ENCODE measurements at regions not wholly inside any gene's neighbourhood (a gene's known extent, or its start where the extent isn't known, plus 50 kb on each side); places are given as distances from the start of the nearest gene placed in this dataset.

DNA sequence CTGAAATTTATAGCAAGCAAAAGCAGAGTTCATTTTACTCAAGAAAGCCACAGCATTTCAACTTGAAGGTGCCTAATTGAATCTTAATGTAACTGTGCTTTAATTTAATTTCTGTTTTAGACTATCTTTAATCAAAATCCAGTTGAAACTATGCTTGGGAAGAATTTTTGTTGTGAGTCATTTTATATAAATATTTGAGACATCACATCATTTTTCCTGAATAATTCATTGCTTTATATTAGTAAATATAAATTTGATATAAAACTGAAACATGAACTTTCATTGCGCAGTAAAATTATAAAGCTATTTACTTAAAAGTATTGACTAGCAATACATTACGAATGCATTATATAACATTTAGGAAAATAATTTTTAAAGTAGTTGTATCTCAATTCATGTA, 1937.1 kb upstream of the CDH9 start:
- TF ChIP-seq GATA3 (IDR thresholded peaks at IDR 0.05; ENCODE audit: low read depth, low read length) (no peak), GATA2 (IDR thresholded peaks at IDR 0.05; ENCODE audit: low read depth, low read length) (no peak)

DNA sequence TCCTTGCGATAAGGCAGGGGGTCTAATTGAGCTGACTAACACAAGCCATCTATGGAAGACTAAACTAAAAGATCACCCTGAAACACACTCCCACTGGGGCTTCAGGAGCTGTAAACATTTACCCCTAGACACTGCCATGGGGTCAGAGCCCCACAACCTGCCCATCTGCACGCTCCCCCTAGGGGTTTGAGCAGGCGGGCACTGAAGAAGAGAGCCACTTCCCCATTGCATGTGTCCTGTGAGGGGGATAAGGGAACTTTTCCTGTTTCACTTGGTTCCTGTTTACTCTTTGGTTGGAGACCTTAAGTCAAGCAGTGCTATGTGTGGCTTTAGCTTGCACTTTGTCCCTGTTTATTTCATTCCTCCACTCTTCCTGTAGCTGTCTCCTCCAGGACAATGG, 1929.5 kb upstream of the CDH9 start:
- TF ChIP-seq GATA2 (IDR thresholded peaks at IDR 0.05; ENCODE audit: low read depth, low read length) (no peak), GATA3 (IDR thresholded peaks at IDR 0.05; ENCODE audit: low read depth, low read length) (no peak)

DNA sequence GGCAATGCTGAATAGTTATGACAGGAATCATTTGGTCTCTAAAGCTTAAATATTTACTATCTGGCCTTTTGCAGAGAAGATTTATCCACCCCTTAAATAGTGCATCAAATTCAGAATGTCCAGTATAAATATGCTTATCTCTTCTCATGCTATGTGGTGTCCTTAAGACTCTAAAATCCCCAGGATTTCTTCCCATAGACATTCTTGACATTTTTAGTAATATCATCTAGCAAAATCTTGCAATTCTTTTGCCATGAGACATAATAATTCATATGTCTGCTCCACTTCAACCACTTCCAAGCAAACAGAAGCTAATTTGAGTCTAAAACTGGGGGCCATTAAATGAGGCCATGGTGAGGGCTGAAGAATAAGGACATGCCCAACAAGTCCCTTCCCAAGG, 1923.4 kb upstream of the CDH9 start:
- TF ChIP-seq GATA3 (IDR thresholded peaks at IDR 0.05; ENCODE audit: low read depth, low read length) = no peak
- no peak for TF ChIP-seq GATA2 (IDR thresholded peaks at IDR 0.05; ENCODE audit: low read depth, low read length)

DNA sequence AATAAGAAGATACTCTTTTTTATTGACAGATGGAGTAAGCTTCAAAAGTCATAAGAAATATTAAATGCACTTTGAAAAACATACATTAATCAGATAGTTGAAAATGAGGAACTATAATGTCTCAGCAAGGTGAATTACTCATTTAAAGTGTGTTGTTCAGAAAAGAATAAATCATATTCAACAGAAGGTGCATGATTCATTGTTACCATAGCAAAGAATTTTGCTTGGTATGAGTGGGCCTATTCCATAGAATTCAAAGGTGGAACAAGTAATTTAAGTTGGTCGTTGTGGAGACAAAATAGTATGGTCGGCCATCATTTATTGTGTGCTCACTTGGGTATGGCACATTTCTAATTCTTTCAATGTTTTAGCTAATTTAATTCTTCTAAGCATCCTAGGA, 1920.2 kb upstream of the CDH9 start:
- TF ChIP-seq GATA2 (IDR thresholded peaks at IDR 0.05; ENCODE audit: low read depth, low read length) (no peak), GATA3 (IDR thresholded peaks at IDR 0.05; ENCODE audit: low read depth, low read length) (no peak)

DNA sequence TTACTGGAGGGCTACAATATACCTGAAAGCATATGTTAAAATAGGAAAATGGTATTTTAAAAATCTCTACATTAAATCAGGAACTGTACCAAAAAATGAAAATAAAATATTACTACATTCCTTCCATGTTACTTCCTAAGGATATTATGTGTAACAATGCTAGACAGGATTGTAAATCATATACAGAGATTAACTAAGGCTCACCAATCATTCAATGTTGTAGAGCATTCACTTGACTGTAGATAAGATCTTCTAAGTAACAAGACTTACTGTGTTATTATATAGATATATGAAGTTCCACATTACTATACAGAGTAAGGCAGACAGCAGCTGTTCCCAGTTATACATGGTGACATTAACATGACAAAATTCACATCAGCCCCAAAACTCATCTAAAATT, 1919.1 kb upstream of the CDH9 start:
- no peak for TF ChIP-seq GATA2 (IDR thresholded peaks at IDR 0.05; ENCODE audit: low read depth, low read length)
- TF ChIP-seq GATA3 (IDR thresholded peaks at IDR 0.05; ENCODE audit: low read depth, low read length) = no peak

DNA sequence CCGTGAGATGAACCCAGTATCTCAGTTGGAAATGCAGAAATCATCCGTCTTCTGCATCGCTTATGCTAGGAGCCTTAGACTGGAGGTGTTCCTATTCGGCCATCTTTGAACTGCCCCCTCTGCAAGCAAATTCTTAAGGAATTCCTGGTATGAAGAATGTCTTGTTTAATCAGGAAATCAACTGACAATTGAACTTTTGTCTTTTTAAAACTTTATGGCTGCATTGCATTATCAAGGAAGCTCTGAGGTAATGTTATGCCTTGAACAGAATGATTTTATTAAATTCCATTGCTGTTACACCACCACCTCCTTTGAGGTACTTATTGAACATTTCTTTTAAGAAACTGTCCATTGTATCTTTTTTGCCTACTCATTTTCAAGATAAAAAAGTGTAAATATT, 1915.7 kb upstream of the CDH9 start:
- TF ChIP-seq GATA3 (IDR thresholded peaks at IDR 0.05; ENCODE audit: low read depth, low read length) (no peak), GATA2 (IDR thresholded peaks at IDR 0.05; ENCODE audit: low read depth, low read length) (no peak)

DNA sequence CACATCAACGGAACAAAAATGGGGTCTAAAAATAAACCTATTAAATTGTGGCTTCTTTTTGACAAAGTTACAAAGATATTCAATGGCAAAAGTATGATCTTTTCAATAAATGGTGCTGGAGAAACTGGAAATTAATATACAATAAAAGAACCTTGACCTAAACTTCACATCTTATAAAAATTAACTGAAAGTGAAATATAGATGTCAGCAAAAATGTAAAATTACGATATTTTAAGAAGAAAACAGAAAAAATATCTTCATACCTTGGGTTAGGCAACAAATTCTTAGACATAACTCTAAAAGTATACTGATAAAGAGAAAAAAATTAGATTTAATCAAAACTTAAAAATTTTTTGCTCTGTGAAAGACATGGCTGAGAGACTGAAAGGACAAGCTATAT, 1909.5 kb upstream of the CDH9 start:
- TF ChIP-seq GATA3 (IDR thresholded peaks at IDR 0.05; ENCODE audit: low read depth, low read length) (no peak), GATA2 (IDR thresholded peaks at IDR 0.05; ENCODE audit: low read depth, low read length) (no peak)

DNA sequence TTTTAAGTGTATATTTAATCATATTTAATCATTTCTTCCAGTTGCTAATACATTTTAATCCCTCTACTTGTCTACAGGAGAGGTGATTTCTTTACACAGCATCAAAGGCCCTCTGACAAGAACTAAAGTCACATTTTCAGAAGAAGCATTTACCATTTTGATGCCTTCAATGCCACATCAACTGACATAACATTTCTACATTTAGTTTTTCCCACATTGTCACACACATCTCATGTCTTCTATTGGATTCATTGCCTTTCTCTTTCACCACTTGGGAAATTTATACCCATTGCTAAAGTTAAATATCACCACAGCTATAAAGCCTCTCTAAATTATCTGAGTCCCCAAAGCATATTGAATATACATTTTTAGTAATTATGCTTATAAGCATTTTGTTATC, 1907.5 kb upstream of the CDH9 start:
- TF ChIP-seq GATA3 (IDR thresholded peaks at IDR 0.05; ENCODE audit: low read depth, low read length) = no peak
- TF ChIP-seq GATA2 (IDR thresholded peaks at IDR 0.05; ENCODE audit: low read depth, low read length) = no peak

DNA sequence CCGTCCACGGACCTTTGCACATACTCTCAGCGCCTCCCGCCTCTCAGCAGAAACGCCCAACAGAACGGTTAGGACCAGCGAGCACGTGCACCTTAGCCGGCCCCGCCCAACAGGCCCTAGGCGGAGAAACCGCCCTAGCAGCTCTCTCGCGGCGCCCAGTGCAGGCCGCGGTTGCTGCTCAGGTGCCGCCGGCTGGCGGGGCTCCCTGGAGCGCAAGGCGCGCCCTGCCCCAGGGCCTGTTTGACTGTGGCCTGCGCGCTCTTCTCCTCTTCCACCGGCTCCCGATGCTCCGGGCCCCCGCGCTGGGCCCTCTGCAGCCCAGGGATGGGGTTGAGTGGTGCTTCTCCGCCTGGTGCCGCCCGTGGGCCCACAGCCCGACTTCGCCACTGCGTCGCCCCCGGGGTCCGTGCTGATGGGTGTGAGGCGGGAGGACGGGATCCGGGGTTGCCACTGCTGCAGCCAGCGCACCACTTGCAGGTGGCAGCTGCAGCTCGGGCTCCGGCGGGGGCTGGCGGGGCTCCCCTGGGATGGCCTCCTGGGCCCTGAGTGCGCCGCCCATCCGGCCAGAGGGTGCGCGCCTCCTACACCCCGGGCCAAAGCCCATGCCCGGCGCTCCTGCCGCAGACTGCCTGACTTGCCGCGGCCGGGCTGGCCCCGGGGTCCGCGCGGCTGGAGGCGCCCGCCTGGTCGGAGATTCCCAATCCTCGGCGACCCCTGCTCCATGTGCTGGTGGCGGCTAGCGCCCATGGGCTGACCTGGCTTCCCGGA, 1889.4 kb upstream of the CDH9 start:
- no peak for TF ChIP-seq GATA3 (IDR thresholded peaks at IDR 0.05; ENCODE audit: low read depth, low read length)

DNA sequence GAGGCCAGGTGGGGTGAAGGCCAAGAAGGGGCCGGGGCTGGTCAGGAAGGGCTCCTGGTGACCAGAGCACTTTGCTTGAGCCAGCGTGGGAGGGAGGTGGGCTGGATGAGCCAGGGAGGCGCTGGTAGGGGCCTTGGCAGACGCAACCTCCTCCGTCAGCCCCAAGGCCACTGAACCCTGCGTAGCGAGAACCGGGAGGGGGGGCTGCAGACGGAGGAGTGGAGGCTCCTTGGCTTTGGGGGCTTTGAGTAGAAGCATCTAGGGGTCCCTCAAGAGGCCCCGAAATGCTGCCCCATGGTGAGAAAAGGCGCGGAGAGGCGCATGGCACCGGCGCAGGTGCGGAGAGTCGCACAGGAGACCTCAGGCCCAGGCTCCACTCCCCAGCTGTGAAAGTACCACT, 1888.0 kb upstream of the CDH9 start:
- TF ChIP-seq GATA2 (IDR thresholded peaks at IDR 0.05; ENCODE audit: low read depth, low read length) = no peak
- no peak for TF ChIP-seq GATA3 (IDR thresholded peaks at IDR 0.05; ENCODE audit: low read depth, low read length)

DNA sequence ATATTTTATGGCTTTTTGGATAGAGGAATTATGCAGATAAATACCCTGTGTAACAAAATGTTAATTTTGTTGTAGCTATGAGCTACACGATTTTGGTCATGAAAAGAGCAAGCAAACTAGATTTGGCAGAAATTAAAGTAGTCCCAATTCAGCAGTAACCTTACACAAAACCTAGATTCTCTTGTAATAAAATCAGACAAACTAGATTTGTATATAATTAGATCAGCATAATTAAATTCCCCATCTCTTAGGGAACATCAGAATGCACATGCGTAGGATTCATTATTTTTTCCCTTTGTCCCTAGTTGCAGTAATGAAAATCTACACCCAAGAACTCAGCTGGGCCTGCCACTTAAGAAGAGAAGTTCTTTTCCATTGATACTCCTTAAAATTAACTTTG, 1879.2 kb upstream of the CDH9 start:
- TF ChIP-seq GATA3 (IDR thresholded peaks at IDR 0.05; ENCODE audit: low read depth, low read length) (no peak), GATA2 (IDR thresholded peaks at IDR 0.05; ENCODE audit: low read depth, low read length) (no peak)

DNA sequence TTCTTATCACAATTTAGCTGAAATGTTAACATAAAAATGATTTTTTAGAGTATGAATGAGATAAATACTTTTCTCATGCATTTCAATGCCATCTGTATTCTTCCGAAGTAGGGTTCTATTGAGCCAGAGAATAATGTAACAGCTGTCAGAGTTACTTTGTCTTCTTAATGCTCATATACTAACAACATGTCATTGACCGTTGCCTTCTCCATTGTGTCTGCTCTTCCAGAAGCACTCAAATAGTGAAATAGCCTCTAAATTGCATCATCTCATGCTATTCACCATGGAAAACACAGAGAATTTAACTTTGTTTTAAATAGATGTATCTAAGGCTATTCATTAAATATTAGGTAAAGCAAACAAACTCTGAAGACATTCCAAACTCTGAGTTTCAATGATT, 1875.9 kb upstream of the CDH9 start:
- TF ChIP-seq GATA3 (IDR thresholded peaks at IDR 0.05; ENCODE audit: low read depth, low read length) (no peak), GATA2 (IDR thresholded peaks at IDR 0.05; ENCODE audit: low read depth, low read length) (no peak)

DNA sequence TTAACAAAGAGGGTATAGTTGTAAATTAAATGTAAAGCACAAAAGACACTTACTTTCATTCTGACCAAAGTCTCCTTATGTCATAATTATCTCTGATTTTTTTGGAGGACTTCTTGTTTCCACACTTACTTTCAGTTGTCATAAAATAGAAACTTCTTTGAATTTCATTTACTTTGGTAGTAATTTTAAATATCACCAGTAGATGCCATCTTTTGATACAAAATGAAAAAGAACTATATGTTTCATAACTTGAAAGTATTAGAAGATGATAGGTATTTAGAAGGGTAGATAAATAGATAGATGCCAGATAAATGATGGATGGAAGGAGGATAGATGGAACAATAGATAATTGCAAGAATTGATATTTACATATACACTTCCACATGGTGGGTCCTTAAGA, 1865.3 kb upstream of the CDH9 start:
- TF ChIP-seq GATA2 (IDR thresholded peaks at IDR 0.05; ENCODE audit: low read depth, low read length) (no peak), GATA3 (IDR thresholded peaks at IDR 0.05; ENCODE audit: low read depth, low read length) (no peak)

DNA sequence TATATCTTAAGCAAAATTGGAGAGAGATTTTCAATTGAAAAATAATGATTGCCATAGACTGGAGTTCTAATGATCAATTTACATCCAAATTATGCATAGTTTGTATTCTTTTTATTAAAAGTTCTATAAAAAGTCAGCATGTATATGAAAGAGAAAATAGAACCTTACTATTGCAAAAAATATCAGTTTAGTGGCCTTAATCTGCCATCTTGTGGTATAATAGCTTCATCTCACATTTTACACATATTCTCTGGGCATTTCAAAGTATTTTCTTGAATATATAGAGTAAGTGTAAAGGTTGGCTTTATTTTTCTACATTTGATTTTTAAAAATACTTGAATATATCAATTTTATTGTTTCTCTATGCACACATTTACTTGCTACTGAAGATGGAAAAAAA, 1858.6 kb upstream of the CDH9 start:
- TF ChIP-seq GATA3 (IDR thresholded peaks at IDR 0.05; ENCODE audit: low read depth, low read length) (no peak), GATA2 (IDR thresholded peaks at IDR 0.05; ENCODE audit: low read depth, low read length) (no peak)

DNA sequence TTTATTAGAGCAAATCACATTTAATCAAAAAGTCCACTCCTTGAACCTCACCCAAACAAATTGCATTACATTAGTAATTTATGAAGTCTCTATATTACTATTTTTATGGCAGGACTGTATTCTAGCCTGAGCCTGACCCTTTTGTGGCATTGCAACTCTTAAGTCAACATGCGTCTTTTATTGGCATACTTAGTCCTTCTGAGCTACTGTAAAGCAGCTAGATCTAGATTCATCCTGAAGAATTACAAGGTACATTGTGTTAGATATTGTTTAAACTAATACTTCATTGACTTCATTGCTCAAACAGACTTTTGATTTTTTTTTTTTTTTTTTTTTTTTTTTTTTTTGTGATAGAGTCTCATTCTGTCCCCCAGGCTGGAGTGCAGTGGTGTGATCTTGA, 1842.5 kb upstream of the CDH9 start:
- no peak for TF ChIP-seq GATA3 (IDR thresholded peaks at IDR 0.05; ENCODE audit: low read depth, low read length)
- TF ChIP-seq GATA2 (IDR thresholded peaks at IDR 0.05; ENCODE audit: low read depth, low read length) = no peak

DNA sequence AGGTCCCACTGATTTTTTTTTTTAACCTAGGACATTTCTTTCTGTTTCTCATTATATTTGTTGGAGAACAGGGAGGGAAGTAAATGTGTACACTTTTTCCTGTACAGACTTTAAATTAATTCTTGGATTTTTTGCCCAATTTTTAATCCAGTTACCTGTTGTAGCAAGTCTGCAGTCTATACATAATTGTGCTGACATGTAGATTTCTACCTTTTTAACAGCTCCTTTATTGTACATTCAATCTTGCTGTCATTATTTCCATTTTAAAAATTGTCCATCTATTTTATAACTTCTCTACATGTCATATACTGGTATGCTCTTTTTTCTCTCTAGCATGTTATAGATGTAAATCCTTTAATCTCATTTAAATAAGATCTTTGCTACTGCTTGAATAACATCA, 1838.7 kb upstream of the CDH9 start:
- TF ChIP-seq GATA3 (IDR thresholded peaks at IDR 0.05; ENCODE audit: low read depth, low read length) (no peak), GATA2 (IDR thresholded peaks at IDR 0.05; ENCODE audit: low read depth, low read length) (no peak)
